HG02642 (cell line): ENCODE measurements at regions not wholly inside any gene's neighbourhood (a gene's known extent, or its start where the extent isn't known, plus 50 kb on each side); places are given as distances from the start of the nearest gene placed in this dataset.
A peak's percentile ranks its signal among the peaks of the same experiment; 100 is the strongest.

Experiments used
- ATAC-seq: cut with Tn5 transposase; IDR thresholded peaks from one replicate; pipeline ENCODE4 v1.9.1; 2021; ENCODE audit warnings: mild to moderate bottlenecking; ENCODE audit not compliant: unreplicated experiment, poor library complexity

DNA sequence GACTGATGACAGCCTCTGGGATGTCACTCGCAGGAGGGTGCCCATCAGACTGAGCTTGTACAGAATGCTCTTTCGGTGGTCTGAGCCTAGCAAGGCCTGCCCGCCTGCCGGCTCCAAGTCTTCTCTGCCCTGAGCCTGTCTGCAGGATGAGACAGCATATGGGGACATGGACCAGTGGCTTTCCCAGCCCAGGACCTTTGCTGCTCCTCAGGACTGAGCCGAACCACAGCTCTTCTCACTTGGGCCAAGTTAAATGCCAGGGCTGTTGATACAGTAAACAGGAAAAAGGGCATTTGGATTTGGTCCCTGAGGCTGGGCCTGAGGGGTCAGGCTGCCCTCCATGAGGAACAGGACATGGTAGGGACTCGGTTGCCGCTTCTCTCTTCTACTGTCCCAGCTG lies 64.3 kb upstream of the EPS8L3 start:
- no peak for ATAC-seq

DNA sequence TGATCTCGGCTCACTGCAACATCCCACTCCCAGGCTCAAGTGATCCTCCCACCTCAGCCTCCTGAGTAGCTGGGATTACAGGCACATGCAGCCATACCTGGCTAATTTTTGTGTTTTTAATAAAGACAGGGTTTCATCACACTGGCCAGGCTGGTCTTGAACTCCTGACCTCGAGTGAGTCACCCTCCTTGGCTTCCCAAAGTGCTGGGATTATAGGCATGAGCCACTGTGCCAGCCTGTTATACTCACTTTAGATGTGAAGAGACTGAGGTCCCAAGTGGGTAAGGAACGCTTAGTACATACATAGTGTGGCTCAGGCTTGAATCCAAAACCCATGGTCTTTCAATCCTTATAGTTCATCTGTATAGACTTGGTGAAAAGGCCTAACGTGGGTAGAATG lies 63.7 kb upstream of the EPS8L3 start:
- no peak for ATAC-seq

DNA sequence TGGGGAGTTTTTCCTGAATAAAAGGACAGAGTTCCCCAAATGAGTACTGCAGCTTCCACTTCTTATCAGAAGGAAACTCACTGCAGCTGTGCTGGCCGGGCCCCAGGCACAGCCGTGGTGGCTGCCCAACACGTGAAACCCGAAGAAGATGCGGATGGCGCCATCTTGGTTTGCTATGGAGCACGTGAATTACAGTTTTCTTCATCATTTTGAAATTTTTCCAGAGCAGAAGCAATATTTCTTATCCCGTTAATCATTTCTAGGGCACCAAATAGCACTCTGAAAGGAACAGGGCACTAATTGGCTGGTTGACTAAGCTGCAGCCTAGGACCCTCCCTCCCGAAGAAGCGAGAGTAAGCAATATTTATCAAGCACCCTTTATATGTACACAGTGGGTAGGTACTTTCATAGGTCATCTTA lies 63.2 kb upstream of the EPS8L3 start:
- no peak for ATAC-seq

DNA sequence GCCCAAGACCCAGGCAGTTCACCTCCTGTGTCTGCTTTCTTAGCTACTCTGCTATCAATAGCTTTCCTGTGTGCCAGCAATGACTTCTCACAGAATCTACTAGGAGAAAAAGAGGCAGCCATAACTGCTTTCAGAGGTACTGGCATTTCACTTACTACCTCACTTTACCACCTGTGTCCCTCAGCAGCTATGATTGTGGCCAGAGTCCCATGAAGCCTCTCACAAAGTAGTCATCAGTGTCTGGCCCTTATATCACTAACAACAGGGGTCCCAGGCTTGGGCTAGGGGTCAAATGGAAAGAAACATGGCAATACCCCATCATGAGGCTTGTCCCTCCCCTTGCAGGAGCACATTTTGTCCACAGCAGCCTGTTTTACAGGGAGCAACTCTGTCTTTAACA lies 62.7 kb upstream of the EPS8L3 start:
- ATAC-seq: no peak

DNA sequence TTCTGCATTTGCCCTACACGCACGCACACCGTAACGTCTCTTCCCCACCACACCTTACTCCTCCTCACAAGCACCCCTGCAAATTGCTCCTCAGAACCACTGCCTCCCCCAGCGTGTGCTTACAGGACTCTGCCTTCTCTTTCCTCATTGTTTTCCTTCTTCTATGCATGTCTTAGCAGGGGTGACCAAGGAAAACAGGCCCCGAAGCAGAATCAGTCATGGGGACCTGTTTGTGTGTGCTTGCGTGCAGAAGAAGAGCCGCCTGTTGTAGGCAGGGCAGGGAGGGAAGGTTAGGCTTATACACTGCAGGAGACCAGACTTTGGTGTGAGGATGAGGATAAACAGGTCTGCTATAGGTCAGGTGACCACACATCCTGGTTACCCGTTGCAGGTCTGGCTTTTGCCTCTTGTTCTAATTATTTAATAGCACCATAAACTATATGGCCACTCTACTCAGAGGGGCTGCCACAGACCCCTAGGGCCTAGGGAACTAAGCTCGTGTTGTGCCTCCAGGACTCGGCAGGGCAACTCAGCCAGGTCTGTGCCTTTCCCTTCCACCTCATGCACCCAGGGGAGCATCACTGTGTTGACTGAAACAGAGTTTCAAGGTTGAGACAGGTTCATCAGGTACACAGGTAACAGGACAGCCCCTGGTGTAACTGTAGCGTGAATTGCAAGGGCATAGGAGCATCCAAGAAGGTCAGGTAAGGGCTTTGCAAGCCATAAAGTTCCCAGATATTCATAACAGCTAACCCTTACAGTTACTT lies 60.8 kb upstream of the EPS8L3 start:
- no peak for ATAC-seq

DNA sequence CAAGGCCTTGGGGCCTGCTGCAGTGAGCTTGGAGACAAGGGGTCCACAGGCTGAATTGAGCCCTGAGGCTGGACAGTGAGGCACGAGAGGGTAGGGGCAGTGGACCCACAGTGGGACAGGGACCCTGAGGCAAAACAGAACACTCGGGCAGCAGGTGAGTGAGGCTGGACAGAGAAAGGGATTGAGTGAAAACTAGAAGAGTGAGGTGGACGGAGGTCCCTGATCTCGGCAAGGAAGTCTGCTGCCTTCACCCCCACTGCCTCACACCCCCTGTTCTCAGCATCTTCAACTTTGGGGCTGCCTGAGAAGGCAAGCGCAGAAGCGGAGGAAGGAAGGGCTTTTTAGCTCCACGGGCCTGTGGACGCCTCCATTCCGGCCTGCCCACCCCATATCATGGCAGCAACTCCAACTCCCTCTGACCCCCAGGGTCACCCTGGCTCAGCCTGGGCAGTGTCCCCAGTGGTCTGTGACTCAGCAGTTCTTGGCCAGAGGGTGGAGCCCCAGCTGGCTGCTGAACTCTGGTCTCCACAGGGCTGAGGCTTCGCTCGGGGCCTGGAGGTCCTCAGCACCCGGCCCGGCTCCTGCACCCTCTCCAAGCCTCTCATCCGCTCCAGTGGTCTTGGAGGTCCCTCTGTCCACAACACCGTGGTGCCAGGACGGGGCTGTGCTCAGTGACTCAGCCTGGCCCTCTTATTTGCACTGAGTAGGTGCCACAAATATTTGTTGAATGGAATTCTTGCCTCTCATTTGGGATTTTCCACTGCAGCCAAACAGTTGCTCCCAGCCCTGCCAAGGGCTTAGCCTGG lies 60.0 kb upstream of the EPS8L3 start:
- no peak for ATAC-seq

DNA sequence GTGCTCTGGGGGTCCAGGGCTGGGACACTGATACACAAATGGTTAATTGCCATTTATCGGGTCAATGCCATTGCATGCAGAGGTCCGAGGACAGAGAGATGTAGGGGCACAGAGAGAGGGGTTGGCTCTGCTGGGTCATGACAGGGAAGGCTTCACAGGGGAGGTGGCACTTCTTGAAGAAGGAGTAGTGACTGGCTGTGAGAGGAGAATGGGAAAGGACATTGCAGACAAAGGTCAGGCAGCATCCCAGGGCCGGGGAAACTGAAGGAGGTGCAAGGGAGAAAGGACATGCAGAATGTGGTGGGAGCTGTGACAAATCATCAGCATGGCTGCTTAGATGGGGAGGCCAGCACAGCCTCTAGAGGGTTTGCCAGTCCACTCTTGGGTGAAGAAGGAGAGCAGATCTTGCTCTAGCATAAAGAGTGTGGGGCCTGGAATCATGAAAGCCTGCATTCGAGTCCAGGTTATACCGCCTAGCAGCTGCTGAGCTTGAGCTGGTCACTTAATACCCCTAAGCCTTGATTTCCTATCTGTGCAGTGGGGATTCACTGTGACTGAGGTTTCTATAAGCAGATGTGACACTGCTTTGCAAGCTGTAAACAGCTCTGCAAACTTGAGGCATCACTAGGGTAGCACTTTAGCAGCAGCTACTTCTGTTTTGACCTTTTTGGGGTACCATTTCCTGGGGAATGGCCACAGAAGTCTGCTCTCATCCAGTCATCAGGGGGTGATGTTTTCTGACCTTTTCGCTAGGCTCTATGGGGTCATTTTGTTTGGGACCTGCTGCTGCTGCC lies 59.2 kb upstream of the EPS8L3 start:
- ATAC-seq: no peak

DNA sequence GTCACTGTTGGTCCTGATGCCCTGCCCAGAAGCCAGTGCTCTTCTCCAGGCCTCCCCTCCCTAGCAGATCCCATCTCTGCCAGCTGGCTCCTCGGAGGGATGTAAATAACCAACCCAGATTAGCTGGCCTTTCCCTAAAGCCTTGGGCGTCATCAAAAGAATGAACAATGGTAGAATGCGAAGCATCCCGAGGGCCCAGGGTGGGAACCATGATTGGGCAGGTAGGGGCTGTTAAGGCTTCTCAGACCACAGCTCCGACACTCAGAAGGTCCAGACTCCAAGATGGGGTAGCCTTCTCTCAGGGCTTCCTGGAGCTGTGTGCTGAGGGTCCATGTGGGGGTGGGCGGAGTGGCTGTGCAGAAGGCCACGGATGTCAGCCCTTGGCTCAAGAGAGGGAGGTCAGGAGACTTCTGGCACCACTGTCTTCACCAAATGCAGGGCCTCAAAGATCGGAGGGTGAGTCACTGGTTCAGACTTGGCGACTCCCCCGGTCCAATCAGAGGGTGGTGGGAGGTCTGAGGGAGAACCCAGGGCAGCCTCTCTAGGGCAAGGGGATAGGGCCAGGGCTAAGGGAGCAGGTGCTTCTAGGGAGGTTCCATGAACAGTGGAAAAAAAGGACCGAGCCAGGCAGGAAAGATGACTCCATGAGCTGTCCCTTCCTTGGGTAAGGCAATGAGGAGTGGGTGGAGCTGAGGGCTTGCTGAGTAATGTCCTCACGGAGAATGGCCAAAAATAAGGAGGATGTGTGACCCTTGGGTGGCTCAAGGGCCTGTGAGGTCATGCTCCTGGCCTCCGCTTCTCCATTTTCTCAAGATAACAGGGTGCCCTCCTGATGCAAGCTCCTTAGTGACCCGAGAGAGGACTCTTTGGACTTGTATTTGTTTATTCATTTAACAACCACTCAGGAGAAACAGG lies 58.4 kb upstream of the EPS8L3 start:
- no peak for ATAC-seq

DNA sequence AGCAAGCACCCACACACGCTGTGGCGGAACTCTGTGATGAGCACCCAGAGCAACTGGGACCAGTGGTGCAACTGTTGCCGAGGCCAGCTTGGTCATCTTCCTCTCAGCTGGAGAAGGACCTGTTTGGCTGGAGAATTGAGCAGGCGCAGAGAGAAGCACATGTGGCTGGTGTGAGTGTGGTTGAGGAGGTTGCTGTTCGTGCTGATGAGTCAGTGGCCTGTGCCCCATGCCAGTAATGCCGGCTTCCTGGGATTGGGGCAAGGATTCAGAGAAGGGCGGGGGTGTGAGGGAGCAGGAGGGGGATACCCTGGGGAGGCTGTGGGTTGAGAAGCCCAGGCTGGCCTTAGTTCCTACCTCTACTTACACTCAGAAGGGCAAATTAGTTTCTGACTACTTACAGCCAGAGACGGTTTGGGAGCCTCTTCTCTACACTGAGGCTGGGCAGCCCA lies 57.5 kb upstream of the EPS8L3 start:
- no peak for ATAC-seq

DNA sequence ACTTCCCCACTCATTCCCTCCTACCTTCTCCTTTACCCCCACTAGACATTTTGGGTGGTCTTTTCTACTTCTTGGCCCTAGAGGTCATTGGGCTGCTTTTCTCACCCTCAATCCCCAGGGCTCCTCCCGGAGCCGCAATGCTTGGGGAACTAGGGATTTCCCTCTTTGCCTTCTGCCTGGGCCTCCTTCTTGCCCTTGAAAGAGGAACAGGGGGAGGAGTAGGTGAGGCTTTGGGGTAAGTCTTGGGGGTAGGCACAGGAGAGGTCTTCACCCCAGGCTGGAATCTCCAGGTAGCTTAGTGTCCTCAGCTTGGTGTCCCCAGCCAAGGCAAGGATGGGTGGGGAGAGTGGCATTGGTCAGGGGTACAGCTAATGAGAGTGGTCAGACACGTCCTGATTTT lies 56.2 kb upstream of the EPS8L3 start:
- no peak for ATAC-seq

DNA sequence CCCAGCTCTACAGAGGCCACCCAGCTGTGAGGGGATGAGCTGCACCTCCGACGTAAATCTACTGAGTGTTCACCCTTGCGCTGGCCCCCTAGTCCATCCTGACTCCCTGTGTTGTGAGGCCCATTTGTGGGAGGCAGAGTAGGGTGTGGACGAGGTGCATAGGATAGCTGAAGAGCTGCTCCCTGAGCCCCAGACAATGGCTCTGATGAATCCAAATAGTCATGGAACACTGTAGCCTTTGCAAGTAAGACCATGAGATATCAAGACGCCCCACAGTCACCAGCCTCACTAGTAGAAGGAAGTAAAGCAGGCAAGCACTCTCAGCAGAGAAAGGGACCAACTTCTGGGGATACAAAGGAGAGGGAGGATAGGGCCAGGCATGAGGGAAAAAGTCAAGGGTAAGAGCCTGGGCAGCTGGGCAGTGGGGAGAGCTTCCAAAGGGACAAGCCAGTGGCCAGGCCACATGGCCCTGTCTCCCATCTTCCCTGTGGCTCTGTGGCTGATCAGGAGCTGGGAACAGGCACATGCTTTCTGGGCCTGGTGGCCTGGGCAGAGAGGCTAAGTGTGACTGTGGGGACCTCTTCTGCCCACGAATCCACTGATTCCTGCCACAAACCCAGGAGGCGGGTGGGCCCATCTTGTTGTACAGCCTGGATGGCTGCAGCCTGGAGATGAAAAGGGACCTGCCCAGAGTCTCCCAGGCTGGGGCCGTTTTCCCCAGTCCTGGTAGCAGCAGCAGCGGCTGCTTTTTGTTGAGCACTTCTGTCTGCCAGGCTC lies 55.5 kb upstream of the EPS8L3 start:
- no peak for ATAC-seq

DNA sequence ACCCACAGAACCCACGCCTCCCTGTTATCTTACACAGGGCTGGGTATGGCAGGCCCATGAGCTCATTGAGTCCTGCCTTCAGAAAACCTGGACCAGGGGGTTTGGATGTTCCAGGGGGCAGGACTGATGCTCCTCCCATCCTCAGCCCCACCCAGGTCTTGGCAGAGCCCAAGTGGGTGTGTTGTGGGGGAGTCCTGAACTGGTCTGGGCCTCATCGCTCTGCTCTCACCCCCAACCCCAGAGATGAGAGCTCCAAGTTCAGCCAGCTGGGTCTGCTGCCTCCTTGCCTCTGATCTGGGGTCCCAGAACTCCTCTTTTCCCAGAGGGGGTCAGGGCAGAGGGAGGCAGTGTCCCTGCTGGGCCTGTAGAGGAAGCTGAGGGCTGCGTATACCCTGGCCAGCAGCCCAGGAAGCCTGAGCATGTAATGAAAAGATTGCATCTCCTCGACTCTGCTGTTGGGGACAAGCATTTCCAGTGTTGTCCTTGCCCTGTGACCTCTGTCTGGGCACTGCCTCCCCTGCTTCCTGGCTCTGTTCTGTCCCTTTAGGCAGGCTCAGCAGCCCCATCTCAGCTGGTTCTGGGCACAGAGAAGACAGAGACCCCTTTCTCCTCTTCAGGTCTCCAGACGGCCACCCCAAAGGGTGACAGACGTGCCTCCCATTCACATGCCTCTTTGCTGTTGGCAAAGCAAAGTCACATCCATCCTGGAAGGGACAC lies 54.7 kb upstream of the EPS8L3 start:
- ATAC-seq: no peak

DNA sequence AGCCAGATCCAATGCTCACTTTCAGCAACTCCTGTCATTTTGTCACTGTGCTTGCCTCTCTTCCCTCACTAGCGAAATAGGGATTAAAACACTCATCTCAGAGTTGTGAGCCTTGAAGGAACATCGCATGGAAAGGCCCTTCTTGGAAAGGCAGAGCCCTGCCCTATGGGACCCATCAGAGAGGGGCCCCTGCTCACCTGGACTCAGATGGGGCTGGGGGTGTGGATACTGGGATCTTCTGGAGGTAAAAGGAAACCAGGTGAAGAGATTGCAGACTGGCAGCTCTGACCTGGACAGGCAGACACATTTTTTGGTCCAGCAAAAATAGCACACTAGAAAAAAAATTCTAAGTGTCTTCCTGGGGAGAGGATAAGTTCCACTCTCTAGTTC lies 54.2 kb upstream of the EPS8L3 start:
- no peak for ATAC-seq

DNA sequence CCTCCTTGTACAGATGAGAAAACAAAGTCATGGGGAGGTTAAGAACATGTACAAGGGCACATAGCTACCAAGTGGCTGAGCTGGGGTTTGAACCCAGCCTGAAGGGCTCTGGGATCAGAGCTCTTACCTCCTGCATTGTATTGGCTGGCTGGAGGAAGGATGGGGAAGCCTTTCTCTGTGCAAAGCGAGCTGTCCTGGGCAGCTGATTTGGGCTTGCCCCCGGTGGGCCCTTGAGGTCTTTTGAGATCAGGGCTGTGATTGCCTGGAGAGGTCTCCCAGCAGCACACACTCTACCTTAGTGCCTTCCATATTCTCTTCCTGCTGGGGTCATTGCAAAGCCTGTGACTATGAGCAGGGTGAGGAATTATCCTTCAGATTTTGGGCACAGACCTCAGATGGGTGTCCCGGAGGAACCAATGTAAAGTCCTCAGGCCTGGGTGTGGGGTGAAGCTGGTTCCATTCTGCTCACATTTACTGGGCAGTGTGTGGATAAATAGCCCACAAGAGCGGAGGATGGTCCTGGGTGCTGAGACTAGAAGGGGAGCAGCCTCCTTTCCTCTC lies 53.3 kb upstream of the EPS8L3 start:
- ATAC-seq: no peak

DNA sequence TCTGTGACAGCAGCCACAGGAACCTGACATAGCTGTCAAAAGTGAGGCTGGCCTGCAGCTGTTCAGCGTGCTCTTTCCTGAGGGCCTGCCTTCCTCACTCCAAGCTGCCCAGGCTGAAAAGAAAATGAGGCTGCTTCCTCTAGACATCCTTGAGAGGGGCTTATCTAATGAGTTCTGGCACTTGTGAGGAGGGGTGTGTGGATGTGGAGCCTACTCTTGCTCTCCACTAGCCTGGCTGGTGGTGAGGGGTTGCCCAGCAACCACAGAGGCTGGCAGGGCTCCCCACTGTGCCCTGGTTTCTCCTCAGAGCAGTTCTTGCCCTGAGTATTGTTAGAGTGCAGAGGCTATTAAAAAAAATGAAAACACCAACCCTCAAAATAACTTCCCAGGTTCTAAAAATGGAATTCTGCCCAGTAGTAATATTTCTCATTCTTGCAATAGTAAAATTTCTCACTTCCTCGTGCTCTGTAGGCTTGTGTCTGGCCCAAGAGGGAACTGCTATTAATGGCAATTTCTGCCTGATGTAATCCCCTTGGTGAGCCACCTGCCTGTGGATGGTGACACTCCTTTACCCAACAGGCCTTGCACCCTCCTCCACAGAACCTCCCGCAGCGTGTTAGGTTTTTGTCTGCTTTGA lies 52.6 kb upstream of the EPS8L3 start:
- ATAC-seq: peak; percentile 89

DNA sequence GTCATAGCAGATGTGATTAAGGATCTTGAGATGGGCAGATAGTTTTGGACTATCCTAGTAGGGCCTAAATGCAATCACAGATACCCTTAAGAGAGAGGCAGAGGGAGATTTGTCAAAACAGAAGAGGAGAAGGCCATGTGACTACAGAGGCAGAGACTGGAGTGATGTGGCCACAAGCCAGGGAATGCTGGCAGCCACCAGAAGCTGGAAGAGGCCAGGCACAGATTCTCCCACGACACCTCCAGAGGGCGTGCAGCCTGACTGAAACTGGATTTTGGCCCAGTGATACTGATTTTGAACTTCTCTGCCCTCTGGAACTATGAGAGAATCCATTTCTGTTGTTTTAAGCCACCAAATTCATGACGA lies 52.1 kb upstream of the EPS8L3 start:
- no peak for ATAC-seq

DNA sequence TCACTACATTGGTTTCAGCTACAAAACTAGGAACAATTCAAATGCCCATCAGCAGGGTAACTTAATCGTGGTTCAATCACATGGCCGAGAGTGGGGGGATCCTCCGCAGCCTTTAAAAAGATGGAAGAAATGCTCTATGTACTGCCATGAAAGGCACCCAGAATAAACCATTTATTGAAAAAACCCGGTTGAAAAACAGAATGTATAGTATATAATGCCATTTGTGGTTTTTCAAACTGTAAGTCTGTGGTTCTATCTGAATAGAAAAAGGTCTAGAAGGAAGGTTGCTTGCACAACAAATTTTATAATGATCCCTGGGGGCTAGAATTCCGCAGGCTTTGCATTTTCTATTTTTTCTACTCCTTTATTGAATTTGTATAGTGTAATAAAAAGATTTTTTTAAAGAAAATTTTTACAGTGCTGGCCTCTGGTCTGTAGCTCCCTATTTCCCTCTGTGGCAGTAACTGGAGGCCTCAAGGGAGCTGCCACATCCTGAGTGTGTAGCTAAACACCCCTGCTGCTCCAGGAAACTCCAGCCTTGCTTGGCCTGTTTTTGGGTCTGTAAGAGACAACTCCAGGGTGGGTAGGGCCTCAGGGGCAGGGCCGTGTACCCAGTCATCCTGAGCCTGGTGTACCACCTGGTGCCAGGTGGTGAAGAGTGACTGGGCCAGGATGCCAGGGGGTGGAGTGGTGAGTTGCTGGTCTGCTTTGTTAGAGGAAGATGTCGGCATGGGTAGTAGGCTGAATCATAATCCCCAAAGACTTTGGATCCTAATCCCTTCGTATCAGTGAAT lies 51.5 kb upstream of the EPS8L3 start:
- ATAC-seq: no peak
